HG03442 (cell line): ENCODE measurements at regions not wholly inside any gene's neighbourhood (a gene's known extent, or its start where the extent isn't known, plus 50 kb on each side); places are given as distances from the start of the nearest gene placed in this dataset.
"Not testable (repeated sequence)": the region's sequence is repeated elsewhere in the genome, so short reads cannot be mapped to it uniquely, and the experiment has no call there.

Experiments used
- ATAC-seq: cut with Tn5 transposase; IDR thresholded peaks from one replicate; pipeline ENCODE4 v1.9.1; 2021; ENCODE audit warnings: mild to moderate bottlenecking, moderate library complexity; ENCODE audit not compliant: unreplicated experiment

- no peak for ATAC-seq
Observed at GRCh38 chr3:11739706-11740105, 96.0 kb upstream of the VGLL4 start.

DNA sequence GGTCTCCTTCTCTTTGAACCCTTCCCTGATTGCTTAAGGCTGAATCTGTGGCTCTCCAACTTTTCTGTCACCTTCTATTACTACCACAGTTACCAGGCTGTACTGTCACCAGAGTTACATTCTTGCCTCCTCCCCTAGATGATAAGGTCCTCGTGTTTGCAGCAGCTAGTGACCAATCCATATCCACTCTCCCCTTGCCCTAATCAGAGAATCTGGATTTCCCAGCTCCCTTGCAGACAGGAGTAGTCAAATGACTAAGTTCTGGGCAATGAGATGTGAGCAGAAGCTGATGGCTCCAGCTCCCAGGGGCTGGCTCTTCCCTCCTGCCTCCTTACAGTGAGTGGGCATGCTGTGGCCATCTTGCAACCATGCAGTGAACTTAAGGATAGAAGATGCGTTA, 95.4 kb upstream of the VGLL4 start:
- ATAC-seq: no peak

DNA sequence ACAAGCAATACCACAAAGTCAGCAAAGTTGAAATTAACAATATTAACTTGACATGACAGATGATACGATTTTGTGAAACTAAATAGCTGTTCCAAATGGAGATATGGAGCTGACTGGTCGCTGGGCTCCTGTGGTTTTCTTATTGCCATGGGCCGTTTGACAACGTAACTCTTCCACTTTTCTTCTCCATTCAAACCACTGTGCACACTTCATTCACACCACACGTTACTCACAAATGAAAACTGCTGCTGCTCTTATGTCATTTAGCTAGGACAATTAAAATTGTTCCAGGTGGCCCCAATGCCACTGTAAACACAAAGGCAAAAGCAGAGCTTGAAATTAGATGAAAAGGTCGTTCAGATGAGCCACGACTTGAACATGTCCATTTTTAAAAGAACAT, 94.0 kb upstream of the VGLL4 start:
- no peak for ATAC-seq

DNA sequence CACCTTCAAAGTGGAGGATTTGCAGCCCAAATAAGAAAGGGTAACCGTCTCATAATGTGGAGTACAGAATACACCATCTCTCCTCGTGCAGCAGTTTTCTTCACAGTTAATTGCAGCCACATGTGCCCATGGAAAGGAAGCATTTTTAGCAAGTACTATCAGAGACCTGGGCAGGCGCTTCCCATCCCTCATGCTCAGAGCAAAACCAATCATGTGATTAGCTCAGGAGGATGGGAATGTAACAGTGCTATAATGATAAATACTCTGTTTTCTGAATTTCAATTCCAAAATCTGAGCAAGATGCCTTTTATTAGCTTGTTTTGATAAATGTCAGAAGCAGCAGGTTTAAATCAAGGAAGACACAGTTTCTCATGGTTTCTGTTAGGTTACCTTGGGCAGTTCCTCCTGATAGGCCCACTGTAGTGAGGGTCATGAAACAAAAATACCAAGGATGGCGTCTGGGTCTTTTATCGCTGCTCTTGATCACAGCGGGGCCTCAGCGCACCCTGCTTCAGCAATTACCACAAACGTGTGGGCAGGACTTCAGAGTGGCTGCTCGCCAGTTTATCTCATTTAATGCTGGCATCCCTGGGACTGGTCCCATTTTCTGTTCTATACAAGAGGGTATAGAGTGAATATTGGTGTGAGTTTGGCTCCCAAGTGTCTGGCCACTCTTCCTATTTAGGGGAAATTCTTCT, 92.6 kb upstream of the VGLL4 start:
- ATAC-seq: no peak

- no peak for ATAC-seq
Observed at GRCh38 chr3:11735638-11736037, 91.9 kb upstream of the VGLL4 start.

DNA sequence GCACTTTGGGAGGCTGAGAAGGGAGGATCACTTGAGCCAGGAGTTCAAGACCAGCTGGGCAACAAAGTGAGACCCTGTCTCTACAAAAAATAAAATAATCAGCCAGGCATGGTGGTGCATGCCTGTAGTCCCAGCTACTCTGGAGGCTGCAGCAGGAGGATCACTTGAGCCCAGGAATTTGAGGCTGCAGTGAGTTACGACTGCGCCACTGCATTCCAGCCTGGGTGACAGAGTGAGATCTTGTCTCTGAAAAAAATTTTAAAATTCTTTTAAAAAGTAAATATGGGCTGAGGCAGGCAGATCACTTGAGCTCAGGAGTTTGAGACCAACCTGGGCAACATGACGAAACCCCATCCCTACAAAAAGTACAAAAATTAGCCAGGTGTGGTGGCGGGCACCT, 91.4 kb upstream of the VGLL4 start:
- ATAC-seq: not testable (repeated sequence)

- no peak for ATAC-seq
Observed at GRCh38 chr3:11733914-11734313, 90.2 kb upstream of the VGLL4 start.

GRCh38 chr3:11727207-11727606, 83.5 kb upstream of the VGLL4 start:
- no peak for ATAC-seq

DNA sequence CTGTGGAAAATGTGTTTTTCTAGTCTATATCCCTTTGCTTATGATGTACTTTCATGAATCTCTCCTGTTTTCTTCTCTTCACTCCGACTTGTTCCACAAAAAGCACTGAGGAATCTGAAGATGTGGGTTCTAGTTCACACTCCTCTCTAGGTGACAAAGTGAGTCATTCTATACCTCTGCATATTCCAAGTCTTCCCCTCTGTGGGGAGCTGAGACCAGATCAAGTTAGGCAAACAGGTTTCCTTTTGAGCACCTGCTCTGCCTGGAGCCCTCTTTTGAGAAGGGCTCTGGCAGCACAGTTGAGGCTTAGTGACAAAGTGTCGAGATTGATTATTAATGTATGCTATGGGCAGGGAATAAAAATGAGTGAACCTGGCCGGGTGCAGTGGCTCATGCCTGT, 82.4 kb upstream of the VGLL4 start:
- no peak for ATAC-seq

- not testable (repeated sequence) for ATAC-seq
Observed at GRCh38 chr3:11725340-11725641, 81.6 kb upstream of the VGLL4 start.

DNA sequence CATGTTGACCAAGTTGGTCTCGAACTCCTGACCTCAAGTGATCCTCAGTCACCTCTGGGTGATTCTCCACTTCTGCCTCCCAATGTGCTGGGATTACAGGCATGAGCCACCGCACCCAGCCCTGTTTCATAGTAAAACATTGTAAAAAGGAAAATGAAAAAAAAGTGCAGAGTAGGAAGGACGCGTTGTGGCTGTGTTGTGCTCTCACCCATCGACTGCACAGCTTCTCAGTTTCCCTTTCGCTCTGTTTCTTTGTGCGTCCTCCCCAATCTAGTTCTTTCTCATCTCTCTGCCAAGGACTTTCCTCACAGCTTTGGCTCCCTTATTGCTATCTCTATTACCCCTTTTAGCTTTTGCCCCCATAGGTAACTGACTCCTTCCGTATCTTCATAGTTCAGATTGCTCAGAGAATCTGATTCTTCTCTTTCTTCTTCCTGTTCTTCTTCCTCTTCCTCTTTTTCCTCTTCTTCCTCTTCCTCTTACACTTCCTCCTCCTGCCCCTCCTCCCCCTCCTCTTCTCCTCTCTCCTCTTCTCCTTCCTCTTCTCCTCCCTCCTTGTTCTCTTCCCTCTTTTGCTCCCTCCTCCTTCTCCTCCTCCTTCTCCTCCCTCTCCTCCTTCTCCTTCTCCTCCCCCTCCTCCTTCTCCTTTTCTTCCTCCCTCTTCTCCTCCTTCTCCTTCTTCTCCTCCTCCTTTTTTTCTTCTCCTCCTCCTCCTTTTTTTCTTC, 81.1 kb upstream of the VGLL4 start:
- peak; percentile 48 for ATAC-seq

DNA sequence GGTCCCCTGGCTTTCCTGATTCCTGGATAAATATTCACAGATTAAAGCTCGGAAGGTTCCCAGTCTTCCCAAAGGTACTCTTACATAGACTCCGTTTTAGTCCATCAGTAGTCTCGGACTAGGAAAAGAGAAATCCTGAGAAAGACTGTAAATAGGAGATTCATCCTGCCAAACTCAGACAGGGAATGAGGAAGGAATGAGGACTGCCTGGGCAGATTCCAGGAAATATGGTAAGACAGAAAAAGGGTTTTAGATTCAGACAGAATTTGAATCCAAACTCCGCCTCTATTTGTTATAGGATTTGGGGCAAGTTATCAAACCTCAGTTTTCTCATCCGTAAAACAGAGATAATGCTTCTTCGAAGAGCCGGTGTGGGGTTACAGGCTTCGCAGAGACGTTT, 77.8 kb upstream of the VGLL4 start:
- no peak for ATAC-seq

DNA sequence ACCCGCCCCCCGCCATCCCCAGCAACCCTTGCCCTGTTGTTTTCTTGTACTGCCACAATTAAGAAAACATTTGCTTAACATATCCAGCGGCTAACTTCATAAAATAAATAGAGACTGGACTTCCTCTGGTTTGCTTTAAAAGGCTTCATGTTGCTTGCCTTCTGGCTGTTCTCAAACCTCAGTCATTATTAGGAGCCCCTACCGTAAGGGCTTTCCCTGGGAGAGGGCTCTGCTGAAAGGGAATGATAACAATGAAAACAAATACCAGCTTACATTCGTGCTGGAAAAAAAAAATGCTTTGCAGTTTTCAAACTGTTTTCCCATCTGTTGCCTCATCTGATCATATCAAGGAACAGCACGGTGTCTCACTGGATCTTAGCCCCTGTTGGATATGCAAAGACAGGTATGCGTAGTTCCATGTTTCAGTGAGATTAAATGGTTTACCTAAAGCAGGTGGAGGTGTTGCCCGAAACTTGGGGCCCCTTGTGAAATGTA, 77.2 kb upstream of the VGLL4 start:
- ATAC-seq: no peak

DNA sequence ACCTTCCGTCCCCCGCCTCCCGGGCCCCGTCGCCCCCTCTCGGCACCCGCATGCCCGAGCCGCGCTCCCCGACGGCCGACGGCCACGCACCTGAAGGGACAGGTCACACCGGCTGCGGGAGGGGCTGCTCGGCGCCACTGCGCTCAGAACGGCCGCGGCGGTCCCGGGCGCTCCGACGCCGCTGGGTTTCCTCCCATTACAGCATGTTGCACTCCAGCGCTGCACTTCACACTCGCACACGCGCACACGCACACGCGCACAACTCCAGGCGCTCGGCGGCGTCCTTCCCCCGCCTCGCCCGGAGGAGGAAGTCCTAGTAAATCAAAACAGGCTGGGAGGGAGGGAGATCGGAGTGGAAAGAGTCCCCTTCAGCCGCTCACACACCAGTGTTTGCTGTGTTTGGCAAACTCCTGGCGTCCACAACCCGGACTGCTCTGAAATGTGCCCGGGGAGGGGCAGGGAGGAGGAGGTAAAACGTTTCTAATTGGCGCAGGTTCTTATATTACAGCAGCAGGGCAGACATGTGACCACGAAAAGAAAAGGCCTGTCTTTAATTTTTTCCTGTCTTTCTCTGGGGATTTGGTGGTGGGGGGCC, 76.7 kb upstream of the VGLL4 start:
- peak; percentile 26 for ATAC-seq

GRCh38 chr3:11719406-11720303, 75.9 kb upstream of the VGLL4 start:
- ATAC-seq: peak; percentile 74

GRCh38 chr3:11718637-11719405, 75.1 kb upstream of the VGLL4 start:
- no peak for ATAC-seq

- no peak for ATAC-seq
Observed at GRCh38 chr3:11717768-11718636, 74.3 kb upstream of the VGLL4 start.

- no peak for ATAC-seq
Observed at GRCh38 chr3:11717301-11717700, 73.6 kb upstream of the VGLL4 start.

- ATAC-seq: no peak
Observed at GRCh38 chr3:11716573-11717290, 73.0 kb upstream of the VGLL4 start.
